Pancreas (tissue), 10 donors: ENCODE measurements at regions not wholly inside any gene's neighbourhood (a gene's known extent, or its start where the extent isn't known, plus 50 kb on each side); places are given as distances from the start of the nearest gene placed in this dataset.

Experiments used
- ATAC-seq, 4 donors: fragments of 200-7000 bp; cut with Tn5 transposase; one replicate each; pipeline versions ENCODE4 v1.8.0 to v1.9.1; 2020; ENCODE audit warnings: mild to moderate bottlenecking in 4 of 4, moderate library complexity in 4 of 4
- DNase-seq, 6 donors: peaks; one replicate each; pipeline ENCODE4 v3.0.0-alpha.2; 2020
- FAIRE-seq: peaks from 2 replicates; lab custom pipeline; 2012; peaks lifted over from hg19 to GRCh38; lab: Jason Lieb, UNC
- H3K27ac ChIP-seq, 4 donors: fragments of 200-600 bp; sonication (generic); 1 replicate in 3 of 4; 2 replicates in 1 of 4; pipeline versions ENCODE4 v1.5.0 to v1.8.0; 2020
- H3K27me3 ChIP-seq, 4 donors: fragments of 200-600 bp; one replicate each; pipeline ENCODE4 v1.8.0; 2021
- H3K36me3 ChIP-seq, 3 donors: fragments of 200-600 bp; sonication (generic) in 1 of 3; one replicate each; pipeline versions ENCODE4 v1.5.0 to v1.8.0; 2020 to 2021
- H3K4me1 ChIP-seq, 3 donors: fragments of 200-600 bp; one replicate each; pipeline ENCODE4 v1.8.0; 2021
- H3K4me3 ChIP-seq, 4 donors: fragments of 200-600 bp; sonication (generic) in 2 of 4; one replicate each; pipeline versions ENCODE4 v1.5.0 to v1.8.0; 2020 to 2021
- H3K9me3 ChIP-seq, 4 donors: fragments of 200-600 bp; one replicate each; pipeline ENCODE4 v1.8.0; 2021
- WGBS, 2 donors: extraction: QIAGEN DNeasy Blood & Tissue Kit; methylation state at CpG; one replicate each; pipeline ENCODE4 v1.1.7; 2013; 5-methylcytosine and 5-hydroxymethylcytosine counted together
- intact Hi-C, 3 donors: fragments of 100-400 bp; cut with DNase I; formaldehyde crosslinking; loops; one replicate each; pipeline versions ENCODE4 v1.11.1 to v1.14.2; 2022
- TF ChIP-seq, protein P1 (sequence below), 4 donors: fragments of 200-600 bp; sonication (generic) in 3 of 4; IDR thresholded peaks; one replicate each; pipeline versions ENCODE4 v1.5.0 to v1.8.0; 2021; ENCODE audit warnings: antibody characterized with exemption in 4 of 4
- donor health status: healthy with polysubstance abuse.
- donor health status: DM: no; HTN: no; CAD: no; lungs with moderate emphysema.
- donor health status: DM: no; HTN: no; CAD: no.
- donor health status: control.
- donor health status: control.
- donor health status: Bipolar disorder and iron deficiency.
- donor health status: DM: yes; HTN: yes; CAD: no.
- donor health status: DM: no; HTN: no; CAD: no.
- donor health status: DM: no; HTN: no; CAD: no.
- donor health status: DM: yes; HTN: yes; CAD: no.

GRCh38 chr14:22489957-22490950 lies 98.8 kb downstream of the DAD1 start:
- TF ChIP-seq, protein P1, sequence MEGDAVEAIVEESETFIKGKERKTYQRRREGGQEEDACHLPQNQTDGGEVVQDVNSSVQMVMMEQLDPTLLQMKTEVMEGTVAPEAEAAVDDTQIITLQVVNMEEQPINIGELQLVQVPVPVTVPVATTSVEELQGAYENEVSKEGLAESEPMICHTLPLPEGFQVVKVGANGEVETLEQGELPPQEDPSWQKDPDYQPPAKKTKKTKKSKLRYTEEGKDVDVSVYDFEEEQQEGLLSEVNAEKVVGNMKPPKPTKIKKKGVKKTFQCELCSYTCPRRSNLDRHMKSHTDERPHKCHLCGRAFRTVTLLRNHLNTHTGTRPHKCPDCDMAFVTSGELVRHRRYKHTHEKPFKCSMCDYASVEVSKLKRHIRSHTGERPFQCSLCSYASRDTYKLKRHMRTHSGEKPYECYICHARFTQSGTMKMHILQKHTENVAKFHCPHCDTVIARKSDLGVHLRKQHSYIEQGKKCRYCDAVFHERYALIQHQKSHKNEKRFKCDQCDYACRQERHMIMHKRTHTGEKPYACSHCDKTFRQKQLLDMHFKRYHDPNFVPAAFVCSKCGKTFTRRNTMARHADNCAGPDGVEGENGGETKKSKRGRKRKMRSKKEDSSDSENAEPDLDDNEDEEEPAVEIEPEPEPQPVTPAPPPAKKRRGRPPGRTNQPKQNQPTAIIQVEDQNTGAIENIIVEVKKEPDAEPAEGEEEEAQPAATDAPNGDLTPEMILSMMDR (IDR thresholded peaks at IDR 0.05) = no peak
- intact Hi-C loops = no loop called here
- no peak overlapping the region for H3K27ac ChIP-seq
- no peaks in the 10 kb centered on the region for H3K27me3 ChIP-seq
- WGBS, 2 donors = 56 to 73% methylated on average over 9 of the region's 9 CpGs
- no peaks in the 10 kb centered on the region for H3K9me3 ChIP-seq
- no peak for FAIRE-seq
- no peak for DNase-seq
- no peak overlapping the region for H3K4me3 ChIP-seq
- ATAC-seq = no peak
- H3K36me3 ChIP-seq = no peaks in the 10 kb centered on the region
- no peaks in the 10 kb centered on the region for H3K4me1 ChIP-seq

GRCh38 chr14:22489244-22489545 lies 99.8 kb downstream of the DAD1 start:
- H3K9me3 ChIP-seq = no peaks in the 10 kb centered on the region
- DNase-seq = no peak
- no peak overlapping the region for H3K4me3 ChIP-seq
- intact Hi-C loops = no loop called here
- H3K27ac ChIP-seq = no peak overlapping the region
- no peak for ATAC-seq
- H3K4me1 ChIP-seq = no peaks in the 10 kb centered on the region
- TF ChIP-seq, protein P1 (IDR thresholded peaks at IDR 0.05) = no peak
- WGBS, 2 donors = 50 to 76% methylated on average over 5 of the region's 5 CpGs
- no peaks in the 10 kb centered on the region for H3K27me3 ChIP-seq
- FAIRE-seq = no peak
- H3K36me3 ChIP-seq = no peaks in the 10 kb centered on the region

DNA sequence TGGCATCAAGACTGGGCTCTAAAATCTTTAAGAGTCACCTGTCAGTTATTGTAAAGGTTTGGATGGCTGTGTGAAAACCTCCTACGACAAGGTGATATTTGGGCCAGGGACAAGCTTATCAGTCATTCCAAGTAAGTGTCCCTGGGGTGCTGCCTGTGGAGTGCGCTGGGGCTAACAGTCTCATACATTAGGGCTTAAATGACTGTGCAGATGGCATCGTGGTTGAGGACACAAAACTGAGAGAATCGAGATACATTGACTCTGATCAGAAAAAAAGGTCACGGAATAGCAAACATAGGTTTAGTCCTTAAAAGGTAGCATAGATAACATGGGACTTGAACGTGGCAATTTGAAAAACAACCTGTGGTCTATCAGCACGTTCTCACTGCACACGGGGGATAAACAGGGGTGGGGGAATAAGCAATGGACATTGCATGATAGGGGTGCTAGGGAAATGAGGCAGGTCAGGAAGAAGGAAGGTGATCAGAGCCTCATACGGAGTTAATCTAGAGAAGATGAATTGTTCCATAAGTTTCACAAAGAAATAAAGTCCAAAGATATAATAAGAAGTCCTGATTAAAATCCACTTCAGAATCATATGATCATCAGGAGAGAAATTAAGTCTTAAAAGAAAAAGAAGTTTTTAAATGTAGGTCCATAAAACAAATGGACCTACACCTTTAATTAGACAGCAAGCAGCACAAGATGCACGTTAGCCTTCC lies 100.3 kb downstream of the DAD1 start:
- FAIRE-seq = no peak
- Histone ChIP-seq H3K27me3 (no peaks in the 10 kb centered on the region), H3K9me3 (no peaks in the 10 kb centered on the region), H3K4me3 (no peak overlapping the region), H3K36me3 (no peaks in the 10 kb centered on the region), H3K27ac (no peak overlapping the region), H3K4me1 (no peaks in the 10 kb centered on the region)
- WGBS, 2 donors = 48 to 53% methylated on average over 10 of the region's 10 CpGs
- ATAC-seq = no peak
- DNase-seq = no peak
- intact Hi-C loops = no loop called here
- TF ChIP-seq, protein P1 (IDR thresholded peaks at IDR 0.05) = no peak

DNA sequence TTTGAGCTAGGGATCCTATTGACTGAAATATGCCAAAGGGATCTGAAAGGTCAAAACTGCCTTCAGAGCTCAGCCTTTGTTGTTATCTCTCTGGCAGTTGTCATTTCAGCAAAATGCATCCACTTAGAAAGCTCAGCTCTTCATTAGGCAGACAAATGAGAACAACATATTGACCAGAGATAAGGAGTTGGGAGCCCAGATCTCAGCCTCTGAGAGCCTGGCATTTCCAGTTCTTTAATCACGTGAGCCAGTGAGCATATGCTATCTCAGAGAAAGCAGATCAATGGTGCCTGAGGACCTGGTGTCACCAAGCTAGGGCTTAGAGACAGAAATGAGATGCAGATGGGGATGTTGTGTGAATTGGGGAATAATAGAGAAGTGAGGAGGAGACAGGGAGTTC lies 101.1 kb downstream of the DAD1 start:
- no peaks in the 10 kb centered on the region for H3K36me3 ChIP-seq
- intact Hi-C loops = no loop called here
- TF ChIP-seq, protein P1 (IDR thresholded peaks at IDR 0.05) = no peak
- H3K9me3 ChIP-seq = no peaks in the 10 kb centered on the region
- 7 to 9% methylated on average over 1 of the region's 1 CpG for WGBS, 2 donors
- DNase-seq (no peak), ATAC-seq (no peak), FAIRE-seq (no peak)
- no peaks in the 10 kb centered on the region for H3K4me1 ChIP-seq
- H3K27ac ChIP-seq = no peak overlapping the region
- H3K27me3 ChIP-seq = no peaks in the 10 kb centered on the region
- H3K4me3 ChIP-seq = no peak overlapping the region
